ENCODE measurements at regions not wholly inside any gene's neighbourhood (a gene's known extent, or its start where the extent isn't known, plus 50 kb on each side); places are given as distances from the start of the nearest gene placed in this dataset.

DNA sequence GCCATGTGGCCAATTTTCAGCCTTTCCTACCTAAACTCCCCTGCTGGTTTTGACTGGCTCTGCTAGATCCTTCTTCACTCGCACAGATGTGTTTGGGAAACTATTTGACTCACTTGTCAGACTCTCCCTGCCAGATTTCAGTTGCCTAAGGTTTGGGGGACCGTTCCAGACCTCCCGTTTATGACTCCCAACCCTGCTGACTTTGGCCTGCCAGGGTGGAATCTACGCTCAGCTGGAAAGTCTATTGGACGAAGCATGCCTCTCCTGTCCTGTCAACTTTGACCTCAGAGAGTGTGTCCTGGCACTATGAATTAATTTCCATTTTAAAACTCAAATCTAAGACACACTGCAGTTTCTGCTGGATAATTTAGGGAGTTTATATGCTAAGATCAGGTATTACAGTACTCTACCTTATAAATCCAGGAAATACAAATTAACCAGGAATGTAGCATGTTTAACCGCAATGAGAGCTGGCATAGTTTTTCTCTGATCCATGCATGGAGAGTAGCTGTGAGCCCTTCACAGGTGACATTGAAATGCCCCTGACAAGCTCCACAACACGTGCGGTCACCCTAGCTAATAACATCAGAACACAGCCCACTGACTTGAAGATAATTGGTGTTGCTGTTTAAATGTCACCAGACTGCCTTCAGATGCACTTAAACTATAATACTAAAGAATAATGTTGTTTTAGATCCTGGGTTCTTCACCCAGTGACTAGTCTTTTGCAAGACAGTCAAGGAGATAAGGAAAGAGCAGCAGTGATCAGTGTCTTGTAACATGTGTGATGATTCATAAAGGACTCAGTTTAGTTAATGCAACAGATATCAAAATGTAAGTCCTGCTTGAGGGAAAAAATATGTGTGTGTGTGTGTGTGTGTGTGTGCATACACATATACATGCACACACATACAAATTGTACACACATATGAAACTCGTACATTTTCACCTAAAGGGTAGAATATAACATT, 223.0 kb upstream of the MCTP2 start:
- DNase-seq (ENCODE audit: low read depth in 2 of 2), result no peak

DNA sequence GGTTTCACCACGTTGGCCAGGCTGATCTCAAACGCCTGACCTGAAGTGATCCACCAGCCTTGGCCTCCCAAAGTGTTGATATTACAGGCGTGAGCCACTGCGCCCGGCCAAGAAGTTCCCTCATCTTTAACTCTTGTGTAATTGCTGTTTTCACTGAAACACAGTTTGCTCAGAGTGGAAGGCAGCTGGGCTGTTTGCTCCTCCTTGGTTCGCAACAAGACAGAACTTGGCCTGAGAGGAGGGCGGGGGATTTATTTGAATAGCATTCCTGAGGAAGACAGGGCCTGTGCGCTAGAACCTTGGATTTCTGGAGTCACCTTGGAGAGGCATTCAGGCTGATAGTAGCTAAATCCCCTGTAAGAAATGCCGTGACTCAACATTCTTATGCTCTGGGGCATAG, 226.7 kb upstream of the MCTP2 start:
- DNase-seq (ENCODE audit: low read depth in 2 of 2), result no peak

DNA sequence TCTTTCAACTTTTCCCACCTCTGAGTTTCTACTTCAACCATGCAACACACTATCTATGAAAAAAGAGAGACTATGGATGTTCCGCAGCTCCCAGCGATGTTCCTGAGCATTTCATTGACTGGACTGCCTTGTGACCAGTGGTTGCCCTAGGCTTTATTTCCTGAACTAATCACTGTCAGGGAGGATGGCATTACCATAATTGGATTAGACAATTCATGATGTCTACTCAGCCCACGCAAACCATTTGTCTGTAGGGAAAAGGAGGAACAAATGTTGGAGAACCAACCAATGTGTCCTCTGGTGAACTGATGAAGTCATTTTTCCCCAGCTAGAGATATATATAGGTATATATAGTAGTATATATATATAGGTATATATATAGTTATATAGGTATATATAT, 229.3 kb upstream of the MCTP2 start:
- no peak for DNase-seq (ENCODE audit: low read depth in 2 of 2)

DNA sequence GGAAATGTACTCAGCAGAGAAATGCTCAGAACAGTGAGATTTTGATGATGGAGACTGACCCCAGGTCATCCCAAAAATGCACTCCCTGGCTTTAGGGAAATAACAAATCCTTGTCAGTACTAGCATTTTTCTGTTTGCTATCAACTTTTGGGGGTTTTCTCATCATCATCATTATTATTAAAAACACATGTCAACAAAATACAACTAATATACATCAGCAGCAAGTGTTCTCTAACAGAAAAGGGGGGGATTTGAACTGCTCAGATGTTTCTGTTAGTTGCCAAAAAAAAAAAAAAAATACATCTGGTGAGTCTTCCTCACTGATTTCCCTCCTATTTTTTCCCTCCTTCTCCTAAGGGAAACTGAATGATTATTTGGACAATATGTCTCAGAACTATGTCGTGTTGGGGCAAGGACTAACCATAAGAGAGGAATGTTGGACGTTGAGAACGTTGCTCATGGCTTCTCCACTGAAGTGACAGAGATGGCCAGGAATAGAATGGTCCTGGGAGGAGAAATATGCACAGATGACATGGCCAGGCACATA, 230.0 kb upstream of the MCTP2 start:
- DNase-seq (ENCODE audit: low read depth in 2 of 2), result no peak

DNA sequence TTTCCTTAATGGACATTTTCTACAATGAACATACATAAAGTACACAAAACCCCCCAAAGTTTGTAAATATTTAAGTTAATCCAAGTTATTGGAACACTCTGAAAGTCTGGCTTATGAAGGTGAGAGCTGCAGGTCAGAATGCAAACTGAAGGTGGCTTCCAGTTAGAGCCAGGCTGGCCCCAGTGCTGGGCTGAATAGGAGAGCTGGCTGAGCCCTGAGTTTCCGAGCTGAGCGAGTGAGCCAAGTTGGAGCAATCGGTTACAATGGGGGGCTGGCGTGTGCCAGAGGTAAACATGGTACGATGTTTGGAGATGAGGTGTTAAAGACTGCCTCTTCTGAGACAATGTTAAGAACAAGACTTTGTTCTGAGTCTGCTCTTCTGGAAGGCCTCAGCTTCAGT, 230.8 kb upstream of the MCTP2 start:
- DNase-seq (ENCODE audit: low read depth in 2 of 2), result no peak

DNA sequence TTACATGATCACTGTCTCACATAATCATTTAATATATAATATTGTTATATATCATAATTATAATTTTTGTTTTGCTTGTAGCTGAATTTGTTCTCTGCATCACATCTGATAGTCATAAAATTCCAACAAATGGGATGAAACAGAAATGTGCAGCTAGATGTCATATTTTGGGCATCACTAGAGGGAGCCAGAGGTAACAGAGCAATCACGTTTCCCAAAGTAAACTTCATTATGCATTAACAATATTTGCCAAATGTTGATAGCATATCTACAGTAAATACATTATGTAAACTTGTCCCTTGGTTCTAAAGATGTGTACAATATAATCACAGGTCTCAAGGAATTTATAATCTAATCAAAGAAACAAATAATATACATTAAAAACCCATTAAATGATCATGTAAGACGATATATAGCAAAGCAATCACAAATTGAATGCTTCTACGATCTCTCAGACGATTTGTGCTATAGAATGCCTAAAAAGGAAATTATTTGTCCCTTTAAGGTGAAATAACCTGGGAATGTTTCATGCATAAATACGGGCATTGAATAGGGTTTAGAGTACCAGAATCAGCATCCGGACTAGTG, 234.2 kb upstream of the MCTP2 start:
- DNase-seq (ENCODE audit: low read depth in 2 of 2), result no peak

DNA sequence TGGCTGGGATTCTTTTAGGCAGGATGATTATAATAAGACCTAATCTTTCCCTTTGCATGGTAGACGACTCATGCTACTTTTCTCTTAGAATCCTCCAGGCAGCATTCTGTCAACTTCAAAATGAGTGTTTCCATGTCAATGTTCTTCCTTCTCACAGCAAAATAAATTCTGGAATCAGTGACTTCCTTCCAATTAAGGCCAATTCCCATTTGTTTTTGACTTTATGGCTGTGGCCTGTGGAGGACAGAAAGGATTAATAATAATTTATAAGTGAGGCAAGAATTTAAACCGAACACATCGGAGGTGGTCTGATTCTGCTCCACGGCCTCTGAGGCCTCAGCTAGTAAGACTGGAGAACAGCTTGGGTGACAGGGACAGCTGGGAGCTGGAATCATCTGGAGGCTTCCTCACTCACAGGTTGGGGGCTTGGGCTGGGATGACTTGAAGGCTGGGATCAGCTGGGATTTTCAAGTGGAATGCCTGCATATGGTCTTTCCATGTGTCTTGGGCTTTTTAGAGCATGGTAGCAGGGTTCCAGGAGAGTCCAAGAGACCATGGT, 241.8 kb upstream of the MCTP2 start:
- DNase-seq (ENCODE audit: low read depth in 2 of 2), result no peak

DNA sequence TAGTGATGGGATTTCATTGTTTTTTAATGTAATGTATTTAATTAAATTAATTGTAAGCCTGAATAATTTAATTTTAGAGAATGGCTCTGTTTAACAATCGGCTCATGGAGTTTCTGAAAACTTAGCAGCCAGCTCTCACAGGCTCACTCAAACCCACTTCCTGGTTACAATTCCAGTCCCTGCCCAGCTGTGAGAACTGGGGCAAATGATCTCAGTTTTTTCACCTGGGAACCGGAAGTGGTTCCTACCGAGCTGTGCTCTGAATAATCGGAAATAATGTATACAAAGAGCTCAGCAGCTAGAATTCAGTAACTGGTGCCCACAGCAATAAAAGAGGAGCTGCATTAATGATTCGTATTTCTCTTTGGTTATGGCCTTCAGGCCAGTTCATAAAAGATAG, 244.3 kb upstream of the MCTP2 start:
- DNase-seq (ENCODE audit: low read depth in 2 of 2), result no peak

DNA sequence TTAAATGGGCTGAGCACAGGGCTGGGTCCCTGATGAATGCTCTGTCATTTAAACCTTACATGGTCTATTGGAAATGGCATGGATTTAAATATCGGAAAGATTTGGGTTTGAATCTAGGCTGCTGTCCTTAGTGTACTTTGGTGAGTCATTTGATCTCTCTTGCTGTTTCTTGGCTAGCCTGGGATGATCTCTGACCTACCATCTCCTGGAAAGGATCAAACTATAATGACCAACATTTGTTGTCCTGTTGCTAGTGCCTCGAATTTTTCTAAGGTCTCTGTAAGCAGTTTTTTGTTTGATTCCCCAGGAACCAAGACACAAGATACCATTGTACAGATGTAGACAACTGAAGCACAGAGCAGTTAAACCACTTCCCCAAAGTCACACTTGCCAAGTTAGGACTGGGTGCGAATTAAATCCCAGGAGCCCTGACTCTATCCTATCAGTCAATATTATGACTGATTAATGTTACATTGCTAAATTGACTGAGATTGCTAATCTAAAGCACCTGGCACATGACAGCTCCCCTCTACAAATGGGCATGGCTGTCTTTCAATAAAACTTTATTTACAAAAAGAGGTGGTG, 244.9 kb upstream of the MCTP2 start:
- DNase-seq (ENCODE audit: low read depth in 2 of 2), result no peak

DNA sequence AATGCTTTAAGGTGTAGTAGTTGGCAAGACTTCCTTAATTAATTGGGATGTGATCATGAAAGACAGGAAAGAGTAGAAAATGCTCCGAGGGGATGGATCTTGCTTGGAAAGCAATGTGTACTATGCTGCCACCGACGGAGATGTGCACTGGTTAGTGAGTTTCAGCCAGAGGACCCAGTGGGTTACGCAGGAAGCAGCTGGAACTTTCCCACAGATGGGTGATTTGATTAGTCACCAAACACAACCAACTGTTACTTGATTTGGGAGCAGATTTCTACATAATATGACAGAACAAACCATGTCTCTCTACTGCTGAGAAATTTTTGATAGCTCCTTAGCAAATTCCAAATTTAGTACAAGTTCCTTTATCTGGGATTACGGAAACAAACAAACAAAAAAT, 245.4 kb upstream of the MCTP2 start:
- DNase-seq (ENCODE audit: low read depth in 2 of 2), result no peak

DNA sequence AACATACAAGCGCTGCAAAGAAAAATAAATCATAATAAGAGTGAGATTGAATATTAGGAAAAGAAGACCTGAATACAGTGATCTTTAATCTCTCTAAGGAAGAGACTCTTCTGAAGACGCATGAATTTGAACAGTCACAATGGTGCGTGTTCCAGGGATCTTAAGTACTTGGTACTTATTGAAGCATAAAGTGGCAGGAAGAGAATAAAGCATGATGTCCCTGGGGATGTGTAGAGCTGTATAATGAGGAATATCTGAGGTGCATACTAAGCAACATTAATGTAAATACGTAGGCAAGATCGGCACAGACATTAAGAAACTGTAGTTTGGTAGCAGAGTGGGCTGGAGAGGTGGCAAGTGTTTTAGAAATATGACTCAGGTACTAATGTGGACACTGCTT, 246.2 kb upstream of the MCTP2 start:
- DNase-seq (ENCODE audit: low read depth in 2 of 2), result no peak

DNA sequence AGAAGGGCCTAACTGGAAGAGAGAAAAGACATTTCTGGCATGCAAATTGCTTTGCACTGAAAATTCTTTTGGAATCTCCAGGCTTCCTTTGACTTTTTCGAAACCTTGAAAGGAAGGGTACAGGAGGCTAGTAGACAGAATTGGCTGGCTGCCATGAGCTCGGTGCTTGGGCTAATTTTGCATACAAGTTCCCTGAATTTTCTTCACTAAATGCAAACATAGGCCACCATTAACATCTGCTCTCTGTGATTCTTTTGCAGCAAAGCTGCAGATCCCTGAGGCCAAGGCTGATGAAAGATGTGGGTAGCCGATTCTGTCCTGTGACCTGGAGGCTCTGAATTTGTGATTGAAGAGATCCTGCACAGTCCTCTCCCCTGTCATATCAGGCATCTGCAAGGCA, 247.8 kb upstream of the MCTP2 start:
- DNase-seq (ENCODE audit: low read depth in 2 of 2), result no peak

DNA sequence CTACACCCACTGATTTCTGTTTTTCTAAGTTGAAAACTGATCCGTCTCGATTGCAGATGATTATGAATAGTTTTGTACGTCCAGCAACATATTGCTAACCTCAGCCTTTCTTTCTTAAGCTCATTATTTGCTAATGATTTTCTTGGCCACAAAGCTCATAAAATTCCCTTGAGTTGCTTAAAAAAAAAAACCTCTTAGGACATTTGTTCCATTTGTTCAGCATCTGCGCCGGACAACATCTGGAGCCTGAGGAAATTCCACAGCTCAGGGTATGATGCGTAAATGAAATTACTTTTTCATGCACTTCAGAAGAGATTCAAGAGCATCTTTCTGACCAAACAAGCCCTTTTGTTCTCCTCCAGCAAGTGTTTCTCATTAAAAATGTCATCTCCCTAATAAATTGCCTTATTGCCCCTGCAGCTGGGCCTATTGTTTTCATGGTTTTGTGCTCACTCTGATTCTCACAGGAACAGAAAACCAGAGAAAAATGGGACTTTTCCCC, 249.1 kb upstream of the MCTP2 start:
- no peak for DNase-seq (ENCODE audit: low read depth in 2 of 2)

DNA sequence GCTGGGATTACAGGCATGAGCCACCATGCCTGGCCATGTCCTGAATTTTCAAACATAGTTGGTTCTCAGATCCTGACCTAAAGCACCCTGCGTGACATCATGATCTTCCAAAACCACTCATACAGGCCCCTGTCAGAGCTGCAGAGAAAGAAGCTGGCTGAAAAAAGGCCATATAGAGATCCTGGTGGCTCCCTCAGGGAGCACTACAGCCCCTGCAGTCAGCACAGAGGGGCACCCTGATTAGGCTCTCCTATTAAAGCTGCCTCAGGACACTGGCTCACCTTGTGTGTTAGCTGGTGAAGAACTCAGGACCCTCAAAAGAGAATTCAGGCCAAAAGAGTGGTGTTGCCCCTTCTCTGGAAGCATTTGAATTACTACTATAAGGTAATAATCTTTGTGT, 249.7 kb upstream of the MCTP2 start:
- no peak for DNase-seq (ENCODE audit: low read depth in 2 of 2)

DNA sequence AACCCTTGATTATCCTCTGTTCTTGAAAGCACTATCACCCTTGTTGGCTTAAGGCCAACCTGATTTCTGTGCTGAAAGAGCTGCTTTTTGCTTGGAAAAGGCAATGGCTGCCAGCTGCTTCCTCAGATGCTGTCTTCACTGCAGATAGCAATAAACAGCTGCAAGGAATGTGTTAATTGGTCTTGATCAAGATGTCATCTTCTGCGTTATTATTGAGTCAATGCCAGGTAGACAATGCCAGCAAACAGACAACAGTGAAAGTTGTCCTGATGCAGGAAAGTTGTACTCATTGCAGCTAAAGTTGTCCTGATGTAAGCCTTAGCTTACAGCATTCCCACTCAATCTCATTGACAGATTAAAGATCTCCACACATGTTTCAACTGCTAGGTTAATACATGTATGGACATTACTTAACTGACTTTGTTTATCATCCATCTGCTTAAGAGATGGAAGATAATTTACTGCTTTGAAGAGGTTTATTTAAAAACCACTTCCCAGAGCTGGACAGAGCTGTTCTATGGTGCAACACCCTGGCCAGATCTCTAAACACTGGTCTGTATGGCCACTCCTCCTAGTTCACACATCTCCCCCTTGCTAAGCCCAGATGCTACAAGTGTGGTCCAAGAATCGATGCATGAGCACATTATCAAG, 251.0 kb upstream of the MCTP2 start:
- DNase-seq (ENCODE audit: low read depth in 2 of 2), result no peak

DNA sequence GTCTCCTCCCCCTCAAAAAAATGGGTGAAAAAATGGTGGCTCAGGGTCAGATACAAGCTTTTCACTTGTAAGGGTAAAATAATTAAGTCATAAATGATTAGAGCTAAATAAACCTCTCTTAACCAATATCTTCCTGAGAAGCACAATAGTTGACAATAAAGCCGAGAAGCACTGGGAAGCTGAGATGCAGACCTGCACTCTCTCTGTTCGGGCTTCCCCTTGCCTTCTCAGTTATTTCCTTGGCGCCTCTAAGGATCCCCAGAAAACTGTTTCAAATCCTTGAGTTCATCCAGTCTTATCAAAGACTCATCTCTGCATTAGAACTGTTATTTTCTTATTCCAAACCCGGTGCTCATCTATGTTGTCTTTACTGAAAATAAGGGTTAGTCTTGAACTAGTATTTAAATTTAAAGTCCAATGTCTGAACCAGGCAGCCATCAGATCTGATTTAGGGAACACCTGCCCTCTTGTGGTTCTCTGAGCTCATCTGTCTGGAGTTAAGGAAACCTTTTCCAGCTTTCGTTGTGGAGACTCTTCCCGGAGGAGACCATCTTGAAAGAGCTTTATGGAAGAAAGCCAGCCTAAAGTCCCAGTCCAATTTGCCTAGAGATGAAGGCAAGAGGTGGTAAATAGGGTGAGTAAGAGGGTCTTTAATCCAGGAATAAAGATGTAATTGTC, 256.4 kb upstream of the MCTP2 start:
- no peak for DNase-seq (ENCODE audit: low read depth in 2 of 2)

DNA sequence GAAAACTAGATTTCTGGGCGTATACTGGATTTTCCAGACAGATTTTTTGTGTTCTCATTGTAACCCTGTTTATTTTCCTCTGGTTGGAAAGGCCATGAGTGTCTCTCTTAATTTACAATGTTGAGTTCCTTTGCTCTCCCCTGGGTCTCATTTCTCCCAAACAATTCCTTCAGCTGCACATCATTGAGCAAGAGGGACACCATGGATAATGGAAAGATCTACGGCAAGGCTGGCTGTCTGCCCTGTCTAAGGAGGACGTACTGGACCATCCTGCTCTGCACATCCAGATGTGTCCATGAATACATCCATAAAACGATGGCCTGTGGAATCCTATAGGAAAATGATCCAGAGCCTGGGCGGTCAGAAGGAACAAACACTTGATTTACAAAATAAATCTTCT, 258.1 kb upstream of the MCTP2 start:
- no peak for DNase-seq (ENCODE audit: low read depth in 2 of 2)

DNA sequence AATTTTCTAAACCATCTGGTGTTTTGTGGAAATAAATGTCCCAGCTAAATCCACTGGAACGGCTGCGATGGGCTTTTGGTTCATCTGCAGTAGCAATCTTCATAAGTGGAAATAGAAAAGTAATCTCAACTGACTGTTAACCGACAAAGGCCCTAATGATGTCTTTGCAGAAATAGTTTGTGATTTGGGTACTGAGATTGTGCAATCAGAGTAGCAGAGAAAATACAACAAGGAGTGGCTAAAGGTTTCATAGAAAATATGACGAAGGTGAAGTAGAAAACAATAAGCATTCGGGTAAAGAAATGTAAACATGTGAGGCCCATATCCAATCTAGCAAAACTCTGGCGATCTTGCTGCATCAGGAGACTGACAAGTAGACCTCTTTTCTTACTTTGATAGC, 262.6 kb upstream of the MCTP2 start:
- no peak for DNase-seq (ENCODE audit: low read depth in 2 of 2)

DNA sequence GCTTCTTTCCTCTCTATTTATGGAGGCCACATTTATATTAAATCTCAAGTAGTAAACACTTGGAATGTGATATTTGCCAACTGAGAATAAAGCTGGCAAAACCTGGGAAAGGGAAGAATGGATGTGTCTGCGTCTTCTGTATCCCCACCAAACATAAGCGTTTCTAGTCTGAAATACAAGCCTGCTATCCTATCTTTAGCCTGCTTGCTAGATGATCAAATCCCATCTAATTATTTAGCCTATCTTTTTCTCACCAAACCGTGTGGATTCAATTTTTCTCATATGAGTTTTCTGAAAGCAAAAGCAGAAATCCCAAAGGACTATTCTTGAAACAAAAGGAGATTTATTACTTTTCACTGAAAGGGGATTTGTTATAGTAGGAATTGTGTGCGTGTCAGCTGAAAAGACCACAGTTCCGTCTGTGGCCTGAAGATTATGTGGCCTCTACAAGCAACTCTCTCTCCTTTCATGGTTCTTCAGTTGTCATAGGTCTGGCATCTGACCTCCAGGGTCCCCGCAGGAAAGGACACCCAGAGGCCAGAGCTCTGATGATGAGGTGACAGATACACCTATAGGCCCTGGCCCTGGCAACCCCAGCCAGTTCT, 266.0 kb upstream of the MCTP2 start:
- no peak for DNase-seq (ENCODE audit: low read depth in 2 of 2)

DNA sequence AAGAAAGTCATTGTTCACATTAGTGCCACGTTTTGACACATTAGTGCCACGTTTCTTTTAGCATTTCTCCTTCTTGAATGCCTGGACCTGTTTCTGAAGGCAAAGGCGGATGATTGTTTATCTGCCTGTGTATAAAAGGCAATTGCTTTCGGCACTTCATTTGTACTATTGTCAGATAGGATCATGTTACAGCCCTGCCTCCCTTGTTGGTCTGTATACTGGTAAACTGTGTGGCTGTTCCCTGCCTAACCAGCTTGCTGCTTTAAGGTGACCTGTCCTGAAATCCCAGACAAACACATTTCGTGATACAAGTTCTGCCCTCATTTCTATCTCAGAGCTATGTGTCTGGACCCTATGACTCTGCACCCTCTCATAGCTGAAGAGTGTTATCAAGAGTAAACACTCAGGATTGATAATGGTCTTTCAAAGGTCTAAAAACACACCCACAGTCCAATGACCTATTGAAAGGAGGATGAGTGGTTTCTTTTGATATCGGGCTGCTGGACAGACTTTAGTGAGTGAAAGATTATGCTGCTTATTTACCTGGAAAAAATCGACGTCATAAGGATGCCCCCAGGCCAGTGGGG, 276.3 kb upstream of the MCTP2 start:
- DNase-seq (ENCODE audit: low read depth in 2 of 2), result no peak

Measured in activated CD8-positive, alpha-beta memory T cell treated with anti-CD3 and anti-CD28 coated beads for 4 hours (primary cell).